A673 (cell line): ENCODE measurements at regions not wholly inside any gene's neighbourhood (a gene's known extent, or its start where the extent isn't known, plus 50 kb on each side); places are given as distances from the start of the nearest gene placed in this dataset.

Experiments used
- CTCF ChIP-seq: fragments of 300-800, 200-600 bp; sonication (generic); conservative IDR thresholded peaks from 2 replicates; pipeline ENCODE4 v1.5.1; 2017; ENCODE audit warnings: low read depth, mild to moderate bottlenecking, antibody characterized with exemption, low read length, moderate library complexity, mixed read lengths
- EZH2 ChIP-seq: fragments of 200-600 bp; sonication (generic); IDR thresholded peaks from 2 replicates; pipeline ENCODE4 v1.6.1; 2017; ENCODE audit warnings: borderline replicate concordance, low read depth, mild to moderate bottlenecking, mixed read lengths, antibody characterized with exemption, low read length; ENCODE audit not compliant: poor library complexity, severe bottlenecking

- no peak for TF ChIP-seq CTCF
- no peak for TF ChIP-seq EZH2
Observed at GRCh38 chr11:87917111-87917510, 258.1 kb downstream of the RAB38 start.
